Activated B cell treated with CpG ODN at 0.5 μM for 24 hours (primary cell): ENCODE measurements at regions not wholly inside any gene's neighbourhood (a gene's known extent, or its start where the extent isn't known, plus 50 kb on each side); places are given as distances from the start of the nearest gene placed in this dataset.

Experiments used
- ATAC-seq: fragments of 200-7000 bp; cut with Tn5 transposase; one replicate; pipeline ENCODE4 v1.10.0; 2021; ENCODE audit warnings: low read depth, mild to moderate bottlenecking, moderate library complexity
- CTCF ChIA-PET: fragments of 350-600 bp; sonication (Branson Sonifier 250); formaldehyde crosslinking; loops from one replicate; lab custom pipeline; 2021; ENCODE audit warnings: antibody characterized with exemption; lab: Charles Lee
- POLR2A ChIA-PET: fragments of 350-600 bp; sonication (Branson Sonifier 250); formaldehyde crosslinking; loops from one replicate; lab custom pipeline; 2021; ENCODE audit warnings: antibody characterized with exemption; lab: Charles Lee
- DNase-seq: peaks from one replicate; pipeline ENCODE4 v3.0.0; 2022
- H3K27ac Mint-ChIP-seq: one replicate; pipeline ENCODE4 v1.8.0; 2020; ENCODE audit warnings: mixed read lengths
- H3K27me3 Mint-ChIP-seq: one replicate; pipeline ENCODE4 v1.8.0; 2021; ENCODE audit warnings: mixed read lengths
- H3K36me3 Mint-ChIP-seq: one replicate; pipeline ENCODE4 v1.8.0; 2021; ENCODE audit warnings: low read depth, mixed read lengths
- H3K4me1 Mint-ChIP-seq: one replicate; pipeline ENCODE4 v1.8.0; 2021; ENCODE audit warnings: mixed read lengths
- H3K4me3 Mint-ChIP-seq: one replicate; pipeline ENCODE4 v1.8.0; 2020; ENCODE audit warnings: mild to moderate bottlenecking, mixed read lengths
- H3K9me3 Mint-ChIP-seq: one replicate; pipeline ENCODE4 v1.8.0; 2020; ENCODE audit warnings: mixed read lengths
- CTCF ChIP-seq: fragments of 200-600 bp; IDR thresholded peaks from one replicate; pipeline ENCODE4 v1.8.0; 2022; ENCODE audit warnings: antibody characterized with exemption, mild to moderate bottlenecking
- intact Hi-C: fragments of 100-400 bp; cut with micrococcal nuclease; formaldehyde crosslinking; loops from one replicate; pipeline ENCODE4 v1.15.1; 2024

- H3K27ac Mint-ChIP-seq, result no peak overlapping the region
- POLR2A ChIA-PET, result no interaction called here
Observed at GRCh38 chr2:84292545-84292944, 166.5 kb downstream of the SUCLG1 start.

GRCh38 chr2:84290537-84290936 lies 168.5 kb downstream of the SUCLG1 start:
- ATAC-seq (no peak), DNase-seq (no peak)
- Mint-ChIP-seq H3K4me3 (no peak overlapping the region), H3K27me3 (no peaks in the 10 kb centered on the region), H3K27ac (no peak overlapping the region), H3K9me3 (no peaks in the 10 kb centered on the region), H3K4me1 (no peaks in the 10 kb centered on the region), H3K36me3 (no peaks in the 10 kb centered on the region)
- TF ChIP-seq CTCF, result no peak
- intact Hi-C loops, result no loop called here
- POLR2A ChIA-PET, result no interaction called here
- CTCF ChIA-PET, result interaction anchor here (0.9 kb wide), 1 partner anchor 13 kb away, joined by 3 read pairs; no protein-coding TSS in a partner anchor

More at GRCh38 chr2:84292545-84292944, 166.5 kb downstream of the SUCLG1 start:
- H3K36me3 Mint-ChIP-seq, result no peaks in the 10 kb centered on the region
- no peak for TF ChIP-seq CTCF
- no peaks in the 10 kb centered on the region for H3K9me3 Mint-ChIP-seq
- intact Hi-C loops, result no loop called here
- no peak overlapping the region for H3K4me3 Mint-ChIP-seq
- no peak for ATAC-seq
- H3K27me3 Mint-ChIP-seq, result no peaks in the 10 kb centered on the region
- no peaks in the 10 kb centered on the region for H3K4me1 Mint-ChIP-seq
- CTCF ChIA-PET, result no interaction called here
- DNase-seq, result no peak

- Mint-ChIP-seq H3K27me3 (peaks cover 1% of the 10 kb centered on the region), H3K27ac (no peak overlapping the region), H3K9me3 (no peaks in the 10 kb centered on the region), H3K4me1 (no peaks in the 10 kb centered on the region), H3K36me3 (no peaks in the 10 kb centered on the region), H3K4me3 (no peak overlapping the region)
- ChIA-PET POLR2A (interaction anchor here (0.7 kb wide), 1 partner anchor 258 kb away, joined by 3 read pairs; no protein-coding TSS in a partner anchor), CTCF (no interaction called here)
- DNase-seq, result no peak
- TF ChIP-seq CTCF, result no peak
- ATAC-seq, result no peak
- intact Hi-C loops, result no loop called here
Observed at GRCh38 chr2:84288293-84288692, 170.8 kb downstream of the SUCLG1 start.

GRCh38 chr2:84286878-84287277 lies 172.2 kb downstream of the SUCLG1 start:
- TF ChIP-seq CTCF, result no peak
- Mint-ChIP-seq H3K27me3 (peaks cover 1% of the 10 kb centered on the region), H3K9me3 (no peaks in the 10 kb centered on the region), H3K4me3 (no peak overlapping the region), H3K27ac (no peak overlapping the region), H3K4me1 (no peaks in the 10 kb centered on the region), H3K36me3 (no peaks in the 10 kb centered on the region)
- DNase-seq (no peak), ATAC-seq (no peak)
- CTCF ChIA-PET, result no interaction called here
- intact Hi-C loops, result no loop called here
- POLR2A ChIA-PET, result no interaction called here

- no peaks in the 10 kb centered on the region for H3K4me1 Mint-ChIP-seq
- intact Hi-C loops, result no loop called here
Observed at GRCh38 chr2:84285056-84285747, 173.9 kb downstream of the SUCLG1 start.

More at GRCh38 chr2:84285056-84285747, 173.9 kb downstream of the SUCLG1 start:
- ChIA-PET POLR2A (no interaction called here), CTCF (no interaction called here)
- no peak for TF ChIP-seq CTCF
- no peaks in the 10 kb centered on the region for H3K9me3 Mint-ChIP-seq
- H3K27me3 Mint-ChIP-seq, result peaks cover 1% of the 10 kb centered on the region
- no peaks in the 10 kb centered on the region for H3K36me3 Mint-ChIP-seq
- no peak overlapping the region for H3K27ac Mint-ChIP-seq
- no peak overlapping the region for H3K4me3 Mint-ChIP-seq
- DNase-seq, result no peak
- no peak for ATAC-seq
